GM23338 (cell line): ENCODE measurements at regions not wholly inside any gene's neighbourhood (a gene's known extent, or its start where the extent isn't known, plus 50 kb on each side); places are given as distances from the start of the nearest gene placed in this dataset.
A peak's percentile ranks its signal among the peaks of the same experiment; 100 is the strongest.

Experiments used
- ATAC-seq: fragments of 200-7000 bp; cut with Tn5 transposase; 3 replicates; pipeline ENCODE4 v1.9.1; 2020
- DNase-seq: peaks from one replicate; pipeline ENCODE4 v3.0.0-alpha.2; 2015; ENCODE audit warnings: low spot score
- H2AFZ ChIP-seq: fragments of 200-600 bp; sonication (generic); 2 replicates; pipeline ENCODE4 v1.8.0; 2016; ENCODE audit warnings: antibody characterized with exemption, mild to moderate bottlenecking, moderate library complexity
- H3F3A ChIP-seq: fragments of 200-600 bp; sonication (generic); replicated peaks from 2 replicates; pipeline ENCODE4 v1.8.0; 2017; ENCODE audit warnings: antibody characterized with exemption, mixed run types, low read depth
- H3K27ac ChIP-seq: fragments of 200-600 bp; sonication (generic); 2 replicates; pipeline ENCODE4 v1.6.1; 2016; ENCODE audit warnings: low read depth
- H3K27me3 ChIP-seq: fragments of 200-600 bp; sonication (generic); 2 replicates; pipeline ENCODE4 v1.8.0; 2016; ENCODE audit warnings: mild to moderate bottlenecking, mixed run types, moderate library complexity; ENCODE audit not compliant: insufficient read depth
- H3K36me3 ChIP-seq: fragments of 200-600 bp; sonication (generic); 2 replicates; pipeline ENCODE4 v1.8.0; 2016; ENCODE audit warnings: mild to moderate bottlenecking; ENCODE audit not compliant: insufficient read depth
- H3K4me1 ChIP-seq: fragments of 200-600 bp; sonication (generic); 2 replicates; pipeline ENCODE4 v1.8.0; 2016; ENCODE audit warnings: mild to moderate bottlenecking, moderate library complexity; ENCODE audit not compliant: insufficient read depth
- H3K4me2 ChIP-seq: fragments of 200-600 bp; sonication (generic); 2 replicates; pipeline ENCODE4 v1.7.1; 2017; ENCODE audit warnings: mixed run types
- H3K4me3 ChIP-seq: fragments of 200-600 bp; sonication (generic); 2 replicates; pipeline ENCODE4 v1.6.1; 2016; ENCODE audit warnings: mixed run types
- H3K79me2 ChIP-seq: fragments of 200-600 bp; sonication (generic); replicated peaks from 2 replicates; pipeline ENCODE4 v1.8.0; 2017; ENCODE audit warnings: mild to moderate bottlenecking; ENCODE audit not compliant: insufficient read depth
- H3K9me2 ChIP-seq: fragments of 200-600 bp; sonication (generic); 2 replicates; pipeline ENCODE4 v1.8.0; 2017; ENCODE audit not compliant: insufficient read depth
- H4K20me1 ChIP-seq: fragments of 200-600 bp; sonication (generic); replicated peaks from 2 replicates; pipeline ENCODE4 v1.8.0; 2017; ENCODE audit warnings: mild to moderate bottlenecking; ENCODE audit not compliant: insufficient read depth
- H3K27ac Mint-ChIP-seq: 2 replicates; pipeline ENCODE4 v1.8.0; 2020; ENCODE audit warnings: inconsistent platforms, mild to moderate bottlenecking, moderate library complexity, mixed read lengths
- H3K27me3 Mint-ChIP-seq: 3 replicates; pipeline ENCODE4 v1.8.0; 2022; ENCODE audit warnings: low read depth, mild to moderate bottlenecking, moderate library complexity, mixed read lengths, inconsistent platforms; ENCODE audit not compliant: insufficient read depth, poor library complexity
- H3K36me3 Mint-ChIP-seq: 3 replicates; pipeline ENCODE4 v1.8.0; 2021; ENCODE audit warnings: low read depth, mild to moderate bottlenecking, inconsistent platforms, moderate library complexity, mixed read lengths
- H3K4me1 Mint-ChIP-seq: 3 replicates; pipeline ENCODE4 v1.8.0; 2020; ENCODE audit warnings: mild to moderate bottlenecking, inconsistent platforms, mixed read lengths
- H3K4me3 Mint-ChIP-seq: 3 replicates; pipeline ENCODE4 v1.8.0; 2021; ENCODE audit warnings: moderate library complexity, mild to moderate bottlenecking, inconsistent platforms, mixed read lengths
- H3K9me3 Mint-ChIP-seq: 3 replicates; pipeline ENCODE4 v1.8.0; 2020; ENCODE audit warnings: moderate library complexity, mild to moderate bottlenecking, inconsistent platforms, mixed read lengths
- NANOG ChIP-seq: IDR thresholded peaks from 2 replicates; pipeline ENCODE4 v1.6.1; 2016; ENCODE audit warnings: antibody characterized with exemption, borderline replicate concordance
- POLR2AphosphoS5 ChIP-seq: IDR thresholded peaks from 2 replicates; pipeline ENCODE4 v1.6.1; 2016; ENCODE audit warnings: antibody characterized with exemption, low read depth
- STAT1 ChIP-seq: IDR thresholded peaks from one replicate; pipeline ENCODE4 v1.6.1; 2016; ENCODE audit warnings: antibody characterized with exemption; ENCODE audit not compliant: unreplicated experiment
- ZNF114 ChIP-seq: fragments of 250-450 bp; sonication (Bioruptor Pico); IDR thresholded peaks from 2 replicates; pipeline ENCODE4 v1.5.0; 2020; ENCODE audit warnings: mild to moderate bottlenecking, moderate library complexity
- TF ChIP-seq, protein P1 (sequence below): fragments of 250-450 bp; sonication (Bioruptor Pico); IDR thresholded peaks from 2 replicates; pipeline ENCODE4 v1.5.0; 2020; ENCODE audit warnings: mild to moderate bottlenecking, moderate library complexity

DNA sequence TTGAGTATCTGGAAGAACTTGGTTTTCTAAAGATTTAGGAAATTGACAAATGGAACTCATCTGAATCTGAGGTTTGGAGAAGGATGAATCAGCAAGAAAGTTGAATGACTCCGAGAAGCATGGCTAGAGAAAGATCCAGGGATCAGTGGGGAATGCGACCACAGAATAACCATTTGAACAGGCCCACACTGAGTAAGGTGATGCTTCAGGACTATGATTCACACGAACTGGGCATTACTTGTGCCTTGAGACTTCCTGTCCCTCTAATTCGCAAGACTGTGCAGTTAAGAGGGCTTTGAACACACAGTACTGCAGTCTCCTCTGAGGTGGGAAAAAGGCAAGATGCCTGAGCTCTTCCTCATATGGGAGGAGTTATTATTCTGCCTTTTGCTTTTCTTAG is 395.5 kb upstream of the POM121L12 start (continued):
- TF ChIP-seq, protein P1, sequence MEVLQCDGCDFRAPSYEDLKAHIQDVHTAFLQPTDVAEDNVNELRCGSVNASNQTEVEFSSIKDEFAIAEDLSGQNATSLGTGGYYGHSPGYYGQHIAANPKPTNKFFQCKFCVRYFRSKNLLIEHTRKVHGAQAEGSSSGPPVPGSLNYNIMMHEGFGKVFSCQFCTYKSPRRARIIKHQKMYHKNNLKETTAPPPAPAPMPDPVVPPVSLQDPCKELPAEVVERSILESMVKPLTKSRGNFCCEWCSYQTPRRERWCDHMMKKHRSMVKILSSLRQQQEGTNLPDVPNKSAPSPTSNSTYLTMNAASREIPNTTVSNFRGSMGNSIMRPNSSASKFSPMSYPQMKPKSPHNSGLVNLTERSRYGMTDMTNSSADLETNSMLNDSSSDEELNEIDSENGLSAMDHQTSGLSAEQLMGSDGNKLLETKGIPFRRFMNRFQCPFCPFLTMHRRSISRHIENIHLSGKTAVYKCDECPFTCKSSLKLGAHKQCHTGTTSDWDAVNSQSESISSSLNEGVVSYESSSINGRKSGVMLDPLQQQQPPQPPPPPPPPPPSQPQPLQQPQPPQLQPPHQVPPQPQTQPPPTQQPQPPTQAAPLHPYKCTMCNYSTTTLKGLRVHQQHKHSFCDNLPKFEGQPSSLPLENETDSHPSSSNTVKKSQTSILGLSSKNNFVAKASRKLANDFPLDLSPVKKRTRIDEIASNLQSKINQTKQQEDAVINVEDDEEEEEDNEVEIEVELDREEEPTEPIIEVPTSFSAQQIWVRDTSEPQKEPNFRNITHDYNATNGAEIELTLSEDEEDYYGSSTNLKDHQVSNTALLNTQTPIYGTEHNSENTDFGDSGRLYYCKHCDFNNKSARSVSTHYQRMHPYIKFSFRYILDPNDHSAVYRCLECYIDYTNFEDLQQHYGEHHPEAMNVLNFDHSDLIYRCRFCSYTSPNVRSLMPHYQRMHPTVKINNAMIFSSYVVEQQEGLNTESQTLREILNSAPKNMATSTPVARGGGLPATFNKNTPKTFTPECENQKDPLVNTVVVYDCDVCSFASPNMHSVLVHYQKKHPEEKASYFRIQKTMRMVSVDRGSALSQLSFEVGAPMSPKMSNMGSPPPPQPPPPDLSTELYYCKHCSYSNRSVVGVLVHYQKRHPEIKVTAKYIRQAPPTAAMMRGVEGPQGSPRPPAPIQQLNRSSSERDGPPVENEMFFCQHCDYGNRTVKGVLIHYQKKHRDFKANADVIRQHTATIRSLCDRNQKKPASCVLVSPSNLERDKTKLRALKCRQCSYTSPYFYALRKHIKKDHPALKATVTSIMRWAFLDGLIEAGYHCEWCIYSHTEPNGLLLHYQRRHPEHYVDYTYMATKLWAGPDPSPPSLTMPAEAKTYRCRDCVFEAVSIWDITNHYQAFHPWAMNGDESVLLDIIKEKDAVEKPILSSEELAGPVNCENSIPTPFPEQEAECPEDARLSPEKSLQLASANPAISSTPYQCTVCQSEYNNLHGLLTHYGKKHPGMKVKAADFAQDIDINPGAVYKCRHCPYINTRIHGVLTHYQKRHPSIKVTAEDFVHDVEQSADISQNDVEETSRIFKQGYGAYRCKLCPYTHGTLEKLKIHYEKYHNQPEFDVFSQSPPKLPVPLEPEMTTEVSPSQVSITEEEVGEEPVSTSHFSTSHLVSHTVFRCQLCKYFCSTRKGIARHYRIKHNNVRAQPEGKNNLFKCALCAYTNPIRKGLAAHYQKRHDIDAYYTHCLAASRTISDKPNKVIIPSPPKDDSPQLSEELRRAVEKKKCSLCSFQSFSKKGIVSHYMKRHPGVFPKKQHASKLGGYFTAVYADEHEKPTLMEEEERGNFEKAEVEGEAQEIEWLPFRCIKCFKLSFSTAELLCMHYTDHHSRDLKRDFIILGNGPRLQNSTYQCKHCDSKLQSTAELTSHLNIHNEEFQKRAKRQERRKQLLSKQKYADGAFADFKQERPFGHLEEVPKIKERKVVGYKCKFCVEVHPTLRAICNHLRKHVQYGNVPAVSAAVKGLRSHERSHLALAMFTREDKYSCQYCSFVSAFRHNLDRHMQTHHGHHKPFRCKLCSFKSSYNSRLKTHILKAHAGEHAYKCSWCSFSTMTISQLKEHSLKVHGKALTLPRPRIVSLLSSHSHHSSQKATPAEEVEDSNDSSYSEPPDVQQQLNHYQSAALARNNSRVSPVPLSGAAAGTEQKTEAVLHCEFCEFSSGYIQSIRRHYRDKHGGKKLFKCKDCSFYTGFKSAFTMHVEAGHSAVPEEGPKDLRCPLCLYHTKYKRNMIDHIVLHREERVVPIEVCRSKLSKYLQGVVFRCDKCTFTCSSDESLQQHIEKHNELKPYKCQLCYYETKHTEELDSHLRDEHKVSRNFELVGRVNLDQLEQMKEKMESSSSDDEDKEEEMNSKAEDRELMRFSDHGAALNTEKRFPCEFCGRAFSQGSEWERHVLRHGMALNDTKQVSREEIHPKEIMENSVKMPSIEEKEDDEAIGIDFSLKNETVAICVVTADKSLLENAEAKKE (CRISPR knock-in tag), result no peak
- TF ChIP-seq ZNF114 (CRISPR knock-in tag) (no peak), STAT1 (no peak), NANOG (no peak), POLR2AphosphoS5 (no peak)

- Mint-ChIP-seq H3K4me1 (peaks cover 31% of the 10 kb centered on the region), H3K9me3 (no peaks in the 10 kb centered on the region), H3K4me3 (no peak overlapping the region; the same call in 2 of the 3 replicates), H3K36me3 (no peaks in the 10 kb centered on the region; the same call in 2 of the 3 replicates), H3K27ac (peak overlapping the region; percentile 58), H3K27me3 (no peaks in the 10 kb centered on the region)
- H3K4me1 ChIP-seq, result peaks cover 10% of the 10 kb centered on the region
- no peaks in the 10 kb centered on the region for H4K20me1 ChIP-seq
- H3K36me3 ChIP-seq, result no peaks in the 10 kb centered on the region
- H2AFZ ChIP-seq, result no peak overlapping the region
- H3K9me2 ChIP-seq, result no peaks in the 10 kb centered on the region
- no peak overlapping the region for H3K4me3 ChIP-seq
- no peaks in the 10 kb centered on the region for H3K27me3 ChIP-seq
- no peaks in the 10 kb centered on the region for H3K79me2 ChIP-seq
- DNase-seq (peak; percentile 43), ATAC-seq (peak; percentile 91)
- H3K4me2 ChIP-seq, result no peak overlapping the region
- no peak overlapping the region for H3K27ac ChIP-seq
- no peaks in the 10 kb centered on the region for H3F3A ChIP-seq
- TF ChIP-seq, protein P1 (CRISPR knock-in tag), result 0 out of 2 replicates have a peak, but pooled peaks have one; percentile 7
- TF ChIP-seq ZNF114 (CRISPR knock-in tag), result no peak
Measured at GRCh38 chr7:52639126-52639525, 396.3 kb upstream of the POM121L12 start.
